SK-N-MC (cell line): ENCODE measurements at regions not wholly inside any gene's neighbourhood (a gene's known extent, or its start where the extent isn't known, plus 50 kb on each side); places are given as distances from the start of the nearest gene placed in this dataset.

Source experiments
- EZH2 ChIP-seq: fragments of 200-600 bp; sonication (generic); IDR thresholded peaks from one replicate; pipeline ENCODE4 v1.6.1; 2017; ENCODE audit warnings: antibody characterized with exemption
- POLR2AphosphoS5 ChIP-seq: IDR thresholded peaks from 2 replicates; pipeline ENCODE4 v1.6.1; 2012; ENCODE audit warnings: mild to moderate bottlenecking, low read depth, low read length, borderline replicate concordance

DNA sequence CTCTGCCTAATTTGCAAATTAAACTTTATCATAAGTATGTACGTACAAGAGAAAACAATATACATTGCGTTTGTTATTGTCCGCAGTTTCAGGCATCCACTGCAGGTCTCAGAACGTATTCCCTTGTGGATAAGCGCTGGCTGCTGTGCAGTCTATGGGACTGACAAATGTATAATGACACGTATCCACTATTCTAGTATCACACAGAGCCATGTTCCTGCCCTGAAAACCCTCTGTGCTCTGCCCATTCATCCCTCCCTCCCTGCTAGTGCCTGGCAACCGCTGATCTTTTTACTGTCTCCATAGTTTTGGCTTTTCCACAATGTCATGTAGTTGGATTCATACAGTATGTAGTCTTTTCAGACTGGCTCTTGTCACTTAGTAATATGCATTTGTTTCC lies 179.4 kb downstream of the MAF start:
- TF ChIP-seq POLR2AphosphoS5 (no peak), EZH2 (no peak)
